B cell (primary cell): ENCODE measurements at regions not wholly inside any gene's neighbourhood (a gene's known extent, or its start where the extent isn't known, plus 50 kb on each side); places are given as distances from the start of the nearest gene placed in this dataset.

ENCODE experiments used
- ATAC-seq: fragments of 200-7000 bp; cut with Tn5 transposase; one replicate; pipeline ENCODE4 v1.10.0; 2021; ENCODE audit warnings: low read depth, mild to moderate bottlenecking, moderate number of reproducible peaks, moderate library complexity
- CTCF ChIA-PET: fragments of 350-600 bp; sonication (Branson Sonifier 250); formaldehyde crosslinking; loops from one replicate; lab custom pipeline; 2021; ENCODE audit warnings: antibody characterized with exemption, inconsistent platforms; lab: Charles Lee
- POLR2A ChIA-PET: fragments of 350-600 bp; sonication (Branson Sonifier 250); formaldehyde crosslinking; loops from one replicate; lab custom pipeline; 2021; ENCODE audit warnings: antibody characterized with exemption; lab: Charles Lee
- DNase-seq: peaks from one replicate; pipeline ENCODE4 v3.0.0; 2013
- H2AFZ ChIP-seq: 2 replicates; pipeline ENCODE4 v1.6.1; 2012; ENCODE audit warnings: mild to moderate bottlenecking, low read depth, low read length; ENCODE audit not compliant: insufficient read depth, poor library complexity, severe bottlenecking
- H3K27ac ChIP-seq, 2 donors: 1 replicate in 1 of 2; 2 replicates in 1 of 2; pipeline ENCODE4 v1.5.1; 2012 to 2013; ENCODE audit warnings: low read length in 2 of 2, mild to moderate bottlenecking in 2 of 2, moderate library complexity in 1 of 2
- H3K27me3 ChIP-seq, 4 experiments: fragments of 200-600 bp in 1 of 4; sonication (generic) in 1 of 4; replicated peaks in 1 of 4; 1 replicate in 2 of 4; 2 replicates in 2 of 4; pipeline versions ENCODE4 v1.6.1 to v1.7.0; 2013 to 2016; ENCODE audit warnings: low read length in 3 of 4, mild to moderate bottlenecking in 2 of 4, mixed read lengths in 1 of 4, moderate library complexity in 1 of 4; ENCODE audit not compliant: insufficient read depth in 4 of 4, control insufficient read depth in 3 of 4; ENCODE audit errors: control extremely low read depth in 1 of 4
- H3K36me3 ChIP-seq, 2 experiments: replicated peaks in 1 of 2; 1 replicate in 1 of 2; 2 replicates in 1 of 2; pipeline versions ENCODE4 v1.6.1 to v1.7.1; 2013; ENCODE audit warnings: low read length in 1 of 2; ENCODE audit not compliant: insufficient read depth in 2 of 2, control insufficient read depth in 1 of 2; ENCODE audit errors: control extremely low read depth in 1 of 2, extremely low read depth in 1 of 2
- H3K4me1 ChIP-seq, 2 donors: fragments of 200-600 bp in 1 of 2; sonication (generic) in 1 of 2; 1 replicate in 1 of 2; 2 replicates in 1 of 2; pipeline versions ENCODE4 v1.5.1 to v1.6.1; 2013 to 2017; ENCODE audit warnings: low read length in 2 of 2; ENCODE audit not compliant: control insufficient read depth in 2 of 2, insufficient read depth in 2 of 2
- H3K4me2 ChIP-seq: replicated peaks from 2 replicates; pipeline ENCODE3; 2012; ENCODE audit warnings: mild to moderate bottlenecking, low read depth, low read length; ENCODE audit not compliant: poor library complexity, severe bottlenecking
- H3K4me3 ChIP-seq, 5 experiments: fragments of 200-600 bp in 1 of 5; sonication (generic) in 1 of 5; 1 replicate in 3 of 5; 2 replicates in 2 of 5; pipeline versions ENCODE4 v1.5.1 to v1.7.0; 2011 to 2016; ENCODE audit warnings: low read length in 4 of 5, mild to moderate bottlenecking in 4 of 5, low read depth in 2 of 5, control low read depth in 1 of 5, moderate library complexity in 1 of 5; ENCODE audit not compliant: insufficient read depth in 1 of 5; ENCODE audit errors: control extremely low read depth in 1 of 5, extremely low read depth in 1 of 5
- H3K79me2 ChIP-seq: fragments of 200-600 bp; sonication (generic); one replicate; pipeline ENCODE4 v1.6.0; 2016; ENCODE audit warnings: low read length; ENCODE audit not compliant: control insufficient read depth, insufficient read depth
- H3K9ac ChIP-seq: fragments of 200-600 bp; sonication (generic); 2 replicates; pipeline ENCODE4 v1.6.1; 2017; ENCODE audit warnings: mild to moderate bottlenecking, low read length, moderate library complexity
- H3K9me3 ChIP-seq, 3 donors: one replicate each; pipeline versions ENCODE4 v1.6.1 to v1.7.1; 2013; ENCODE audit warnings: low read length in 2 of 3; ENCODE audit not compliant: control insufficient read depth in 2 of 3, insufficient read depth in 1 of 3; ENCODE audit errors: control extremely low read depth in 1 of 3
- H4K20me1 ChIP-seq: 2 replicates; pipeline ENCODE4 v1.6.0; 2012; ENCODE audit warnings: mild to moderate bottlenecking, low read length; ENCODE audit not compliant: insufficient read depth, control insufficient read depth, poor library complexity, severe bottlenecking
- H3K27ac Mint-ChIP-seq: one replicate; pipeline ENCODE4 v1.8.0; 2021; ENCODE audit warnings: mixed read lengths
- H3K27me3 Mint-ChIP-seq: one replicate; pipeline ENCODE4 v1.8.0; 2021; ENCODE audit warnings: mixed read lengths
- H3K4me1 Mint-ChIP-seq: one replicate; pipeline ENCODE4 v1.8.0; 2021; ENCODE audit warnings: mixed read lengths
- H3K4me3 Mint-ChIP-seq: one replicate; pipeline ENCODE4 v1.8.0; 2021; ENCODE audit warnings: mixed read lengths
- H3K9me3 Mint-ChIP-seq: one replicate; pipeline ENCODE4 v1.8.0; 2022; ENCODE audit warnings: mixed read lengths; ENCODE audit not compliant: insufficient read depth
- EZH2 ChIP-seq: IDR thresholded peaks from 2 replicates; pipeline ENCODE4 v1.6.1; 2012; ENCODE audit warnings: borderline replicate concordance, low read depth, mild to moderate bottlenecking, moderate library complexity, low read length; ENCODE audit not compliant: insufficient read depth, poor library complexity, severe bottlenecking
- WGBS: methylation state at CpG from one replicate; pipeline ENCODE4 v1.1.5; 2013; ENCODE audit warnings: missing lambda C conversion rate; ENCODE audit not compliant: insufficient coverage; 5-methylcytosine and 5-hydroxymethylcytosine counted together
- intact Hi-C: fragments of 100-400 bp; cut with micrococcal nuclease; formaldehyde crosslinking; loops from one replicate; pipeline ENCODE4 v1.10.0; 2022
- TF ChIP-seq, protein P1 (sequence below): fragments of 200-600 bp; IDR thresholded peaks from one replicate; pipeline ENCODE4 v1.8.0; 2022; ENCODE audit warnings: antibody characterized with exemption, mild to moderate bottlenecking

DNA sequence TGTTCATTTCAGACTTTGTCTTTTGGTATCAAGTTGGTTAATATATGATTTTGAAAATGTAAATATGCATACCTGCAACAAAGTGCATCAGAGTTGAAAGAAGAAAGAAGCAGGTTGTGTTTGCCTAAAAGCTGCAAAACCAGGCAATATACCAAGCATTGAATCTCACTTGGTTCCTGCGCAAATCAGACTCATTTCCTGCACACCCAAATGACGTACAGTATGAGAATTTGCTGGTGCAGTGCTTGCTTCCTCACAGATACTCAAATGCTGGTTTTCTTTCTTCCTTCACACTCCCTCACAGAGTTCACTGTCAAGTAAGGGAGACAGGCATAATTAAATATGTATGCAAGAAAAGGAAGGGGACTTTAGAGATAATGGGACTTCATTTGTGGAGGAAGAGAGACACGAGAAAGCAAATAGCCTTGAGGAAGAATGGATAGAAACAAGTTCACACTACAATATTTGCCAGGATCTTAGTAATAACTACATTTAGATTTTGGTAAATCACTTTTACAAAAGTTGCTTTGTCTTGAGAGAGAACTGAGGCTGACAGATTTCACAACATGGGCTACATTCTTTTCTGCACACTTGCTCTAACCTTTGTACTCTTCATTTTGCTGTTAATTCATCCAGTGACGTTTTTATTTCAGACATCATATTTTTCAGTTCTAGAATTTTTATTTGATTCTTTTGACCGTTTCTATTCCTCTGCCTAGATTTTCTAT lies 56.9 kb upstream of the AOAH start:
- H3K4me1 Mint-ChIP-seq, result peaks cover 35% of the 10 kb centered on the region
- Histone ChIP-seq H3K4me1 (peaks cover 28 to 30% of the 10 kb centered on the region in 2 donors), H3K9ac (no peak overlapping the region), H3K4me2 (no peak overlapping the region), H3K27me3 (peaks cover 0 to 4% (median 0%) of the 10 kb centered on the region in 4 experiments), H3K27ac (no peak overlapping the region), H3K79me2 (no peaks in the 10 kb centered on the region), H2AFZ (no peak overlapping the region), H3K9me3 (peaks cover 0 to 3% (median 2%) of the 10 kb centered on the region in 3 donors), H3K36me3 (no peaks in the 10 kb centered on the region), H3K4me3 (no peak overlapping the region), H4K20me1 (no peaks in the 10 kb centered on the region)
- peaks cover 4% of the 10 kb centered on the region for H3K9me3 Mint-ChIP-seq
- no peak overlapping the region for H3K27ac Mint-ChIP-seq
- intact Hi-C loops, result loop anchor here (10.0 kb wide), 1 partner anchor 106 kb away; no protein-coding TSS in a partner anchor
- DNase-seq (no peak), ATAC-seq (no peak)
- POLR2A ChIA-PET, result no interaction called here
- H3K27me3 Mint-ChIP-seq, result peaks cover 24% of the 10 kb centered on the region
- CTCF ChIA-PET, result no interaction called here
- no peak for TF ChIP-seq EZH2
- TF ChIP-seq, protein P1, sequence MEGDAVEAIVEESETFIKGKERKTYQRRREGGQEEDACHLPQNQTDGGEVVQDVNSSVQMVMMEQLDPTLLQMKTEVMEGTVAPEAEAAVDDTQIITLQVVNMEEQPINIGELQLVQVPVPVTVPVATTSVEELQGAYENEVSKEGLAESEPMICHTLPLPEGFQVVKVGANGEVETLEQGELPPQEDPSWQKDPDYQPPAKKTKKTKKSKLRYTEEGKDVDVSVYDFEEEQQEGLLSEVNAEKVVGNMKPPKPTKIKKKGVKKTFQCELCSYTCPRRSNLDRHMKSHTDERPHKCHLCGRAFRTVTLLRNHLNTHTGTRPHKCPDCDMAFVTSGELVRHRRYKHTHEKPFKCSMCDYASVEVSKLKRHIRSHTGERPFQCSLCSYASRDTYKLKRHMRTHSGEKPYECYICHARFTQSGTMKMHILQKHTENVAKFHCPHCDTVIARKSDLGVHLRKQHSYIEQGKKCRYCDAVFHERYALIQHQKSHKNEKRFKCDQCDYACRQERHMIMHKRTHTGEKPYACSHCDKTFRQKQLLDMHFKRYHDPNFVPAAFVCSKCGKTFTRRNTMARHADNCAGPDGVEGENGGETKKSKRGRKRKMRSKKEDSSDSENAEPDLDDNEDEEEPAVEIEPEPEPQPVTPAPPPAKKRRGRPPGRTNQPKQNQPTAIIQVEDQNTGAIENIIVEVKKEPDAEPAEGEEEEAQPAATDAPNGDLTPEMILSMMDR, result no peak
- 93% methylated on average over 2 of the region's 5 CpGs for WGBS
- no peak overlapping the region for H3K4me3 Mint-ChIP-seq

DNA sequence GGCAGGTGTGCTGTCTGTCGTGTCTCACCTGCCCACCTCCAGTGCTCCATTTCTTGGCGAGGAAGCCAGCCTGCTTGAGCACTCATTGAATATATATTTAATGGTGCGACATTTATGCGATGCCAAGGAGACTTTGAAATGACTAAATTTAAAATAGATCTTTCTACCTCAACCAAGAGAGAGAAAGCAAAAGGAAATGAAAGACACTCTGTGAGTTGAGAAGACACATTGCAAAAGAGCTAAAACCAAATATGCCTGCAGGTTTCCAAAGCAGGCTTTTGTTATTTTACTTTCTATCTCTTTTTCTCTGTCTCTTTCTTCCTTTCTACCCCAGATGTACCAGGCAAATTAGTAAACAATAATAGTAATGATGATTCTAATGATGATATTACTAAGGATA lies 53.6 kb upstream of the AOAH start:
- Histone ChIP-seq H2AFZ (no peak overlapping the region), H3K4me3 (no peak overlapping the region), H4K20me1 (no peaks in the 10 kb centered on the region), H3K27ac (no peak overlapping the region), H3K9ac (no peak overlapping the region), H3K79me2 (no peaks in the 10 kb centered on the region), H3K9me3 (peaks cover 0 to 3% (median 2%) of the 10 kb centered on the region in 3 donors), H3K27me3 (peaks cover 0 to 4% (median 0%) of the 10 kb centered on the region in 4 experiments), H3K4me1 (peaks cover 30 to 35% of the 10 kb centered on the region in 2 donors), H3K4me2 (peak overlapping the region; percentile 58), H3K36me3 (no peaks in the 10 kb centered on the region)
- intact Hi-C loops, result loop anchor here (5.0 kb wide), 1 partner anchor 41 kb away; no protein-coding TSS in a partner anchor
- DNase-seq (no peak), ATAC-seq (no peak)
- ChIA-PET CTCF (no interaction called here), POLR2A (no interaction called here)
- WGBS, result no CpG with 5 or more reads among the region's 4 CpGs
- Mint-ChIP-seq H3K4me1 (peaks cover 33% of the 10 kb centered on the region), H3K27me3 (peaks cover 24% of the 10 kb centered on the region), H3K4me3 (no peak overlapping the region), H3K27ac (no peak overlapping the region), H3K9me3 (peaks cover 4% of the 10 kb centered on the region)
- TF ChIP-seq, protein P1, result no peak
- TF ChIP-seq EZH2, result no peak
